HG02973 (cell line): ENCODE measurements at regions not wholly inside any gene's neighbourhood (a gene's known extent, or its start where the extent isn't known, plus 50 kb on each side); places are given as distances from the start of the nearest gene placed in this dataset.

Source experiments
- ATAC-seq: cut with Tn5 transposase; IDR thresholded peaks from one replicate; pipeline ENCODE4 v1.9.1; 2021; ENCODE audit warnings: moderate library complexity; ENCODE audit not compliant: unreplicated experiment

DNA sequence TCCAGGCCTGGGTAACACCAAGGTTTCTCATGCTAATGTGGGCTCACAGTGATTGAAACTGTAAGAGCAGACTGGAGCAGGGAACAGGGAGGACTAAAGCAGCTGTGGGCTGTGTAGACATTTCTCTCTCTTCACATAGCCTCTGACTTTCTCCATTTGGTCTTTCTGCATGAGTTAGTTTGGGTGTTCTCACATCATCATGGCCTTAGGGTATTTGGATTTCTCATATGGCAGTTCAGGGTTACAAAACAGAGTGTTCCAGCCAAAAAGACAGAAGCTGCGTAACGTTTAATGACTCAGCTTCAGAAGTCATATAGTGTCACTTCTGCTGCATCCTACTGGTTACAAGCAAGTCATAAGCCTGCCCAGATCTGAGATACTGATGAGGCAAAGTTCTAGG is 52.0 kb upstream of the OSBPL8 start:
- no peak for ATAC-seq

DNA sequence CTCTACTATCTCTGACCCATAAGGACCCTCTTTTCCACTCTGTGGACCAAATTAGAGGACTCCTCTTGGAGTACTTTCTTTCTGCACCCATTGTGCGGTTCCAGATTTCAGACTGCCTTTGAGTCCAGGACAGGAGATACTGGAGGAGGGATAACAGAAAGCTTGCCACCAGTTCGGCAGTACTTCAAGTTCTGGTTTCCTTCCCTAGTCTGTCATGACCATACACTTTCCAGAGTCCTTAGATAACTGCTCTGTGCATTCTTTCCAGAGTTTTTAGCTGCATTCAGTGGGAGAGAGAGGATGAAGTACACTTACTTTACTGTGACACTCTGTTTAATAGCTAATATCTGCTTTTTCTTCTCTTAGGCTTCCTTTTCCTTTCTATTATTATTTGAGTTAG is 54.8 kb upstream of the OSBPL8 start:
- no peak for ATAC-seq

DNA sequence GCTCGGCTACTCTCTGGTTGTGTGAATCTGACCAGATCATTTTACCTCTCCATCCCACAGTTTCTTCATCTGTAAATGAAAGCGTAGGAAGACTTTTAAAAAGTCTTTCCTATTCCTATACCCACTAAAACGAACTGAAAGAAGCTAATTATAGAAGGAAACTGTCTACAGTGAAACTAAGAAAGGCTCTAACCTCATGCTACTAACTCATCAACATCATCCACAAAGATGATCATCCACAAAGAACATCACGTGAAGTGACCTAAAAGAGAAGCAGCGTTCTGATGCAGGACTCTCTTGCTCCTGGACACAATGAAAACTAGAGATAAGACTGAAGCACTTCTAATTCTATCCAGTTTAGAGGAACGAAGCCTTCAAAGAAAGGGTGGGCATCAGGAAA is 58.5 kb upstream of the OSBPL8 start:
- no peak for ATAC-seq

DNA sequence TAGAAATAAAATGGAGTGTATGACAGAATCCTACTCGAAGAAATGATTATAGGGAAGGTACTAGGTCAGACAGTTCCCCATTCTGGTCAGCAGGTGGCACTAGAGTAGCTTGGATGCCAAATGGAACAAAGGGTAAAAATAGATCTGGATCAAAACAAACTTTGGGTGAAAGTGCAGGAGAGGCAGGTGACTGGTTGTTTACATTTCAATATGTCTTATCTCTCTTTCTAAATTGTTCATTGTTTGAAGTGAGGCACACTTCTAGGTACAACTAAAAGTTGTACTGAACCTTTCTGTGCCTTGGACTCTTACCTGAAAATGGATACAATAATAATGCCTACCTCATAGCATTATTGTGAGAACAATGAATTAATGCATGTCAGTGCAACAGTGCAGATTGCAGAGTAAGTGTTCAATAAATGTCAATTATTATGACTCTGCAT is 62.0 kb upstream of the OSBPL8 start:
- peak; percentile 82 for ATAC-seq

DNA sequence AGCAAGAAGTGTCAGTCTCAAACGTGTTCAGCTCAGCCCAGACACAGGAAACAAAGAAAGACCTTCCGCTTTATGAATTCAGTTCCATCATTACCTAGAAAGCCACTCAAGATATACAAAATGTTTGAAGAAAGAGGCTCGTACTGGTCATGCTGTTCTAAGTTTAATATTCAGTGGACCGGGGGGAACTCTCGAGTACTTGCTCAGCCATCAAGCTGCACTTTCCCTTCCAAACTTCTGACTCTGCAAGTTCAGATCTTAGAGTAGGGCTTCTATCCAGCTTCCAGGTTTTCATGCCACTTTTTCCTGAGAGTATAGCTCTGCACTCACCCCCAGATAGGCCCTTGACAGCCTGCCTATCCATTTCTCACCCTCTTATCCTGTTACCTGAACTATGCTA is 62.8 kb upstream of the OSBPL8 start:
- ATAC-seq: no peak

DNA sequence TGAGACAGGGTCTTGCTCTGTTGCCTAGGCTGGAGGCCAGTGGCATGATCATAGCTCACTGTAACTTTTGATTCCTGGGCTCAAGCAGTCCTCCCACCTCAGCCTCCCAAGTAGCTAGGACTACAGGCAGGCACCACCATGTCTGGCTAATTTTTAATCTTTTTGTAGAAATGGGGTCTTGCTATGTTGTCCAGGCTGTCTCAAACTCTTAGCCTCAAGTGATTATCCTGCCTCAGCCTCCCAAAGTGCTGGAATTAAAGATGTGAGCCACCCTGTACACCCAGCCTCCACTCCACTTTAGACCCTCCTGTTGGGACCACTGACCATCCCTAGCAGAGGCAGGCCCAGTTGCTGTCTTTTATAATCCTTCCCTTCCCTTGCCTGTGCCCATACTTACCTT is 63.3 kb upstream of the OSBPL8 start:
- no peak for ATAC-seq

DNA sequence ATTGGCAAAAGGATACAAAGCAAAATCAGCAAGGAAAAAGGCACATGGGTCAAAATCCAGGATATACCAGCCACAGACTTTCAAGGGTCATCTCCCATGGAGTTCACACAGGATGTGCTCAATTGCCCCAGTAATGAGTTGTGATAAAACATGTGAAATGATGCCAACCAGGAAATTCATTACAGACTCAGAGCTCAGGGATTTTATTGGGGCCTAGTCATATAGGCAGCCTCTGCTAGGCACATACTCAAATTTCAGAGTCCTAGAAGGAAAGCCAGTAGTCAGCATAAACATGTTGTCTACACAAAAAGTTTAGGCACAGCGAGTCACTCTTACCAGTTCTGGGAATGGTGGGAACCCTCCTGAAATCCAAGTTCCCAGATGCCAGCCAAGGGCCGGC is 64.4 kb upstream of the OSBPL8 start:
- no peak for ATAC-seq

DNA sequence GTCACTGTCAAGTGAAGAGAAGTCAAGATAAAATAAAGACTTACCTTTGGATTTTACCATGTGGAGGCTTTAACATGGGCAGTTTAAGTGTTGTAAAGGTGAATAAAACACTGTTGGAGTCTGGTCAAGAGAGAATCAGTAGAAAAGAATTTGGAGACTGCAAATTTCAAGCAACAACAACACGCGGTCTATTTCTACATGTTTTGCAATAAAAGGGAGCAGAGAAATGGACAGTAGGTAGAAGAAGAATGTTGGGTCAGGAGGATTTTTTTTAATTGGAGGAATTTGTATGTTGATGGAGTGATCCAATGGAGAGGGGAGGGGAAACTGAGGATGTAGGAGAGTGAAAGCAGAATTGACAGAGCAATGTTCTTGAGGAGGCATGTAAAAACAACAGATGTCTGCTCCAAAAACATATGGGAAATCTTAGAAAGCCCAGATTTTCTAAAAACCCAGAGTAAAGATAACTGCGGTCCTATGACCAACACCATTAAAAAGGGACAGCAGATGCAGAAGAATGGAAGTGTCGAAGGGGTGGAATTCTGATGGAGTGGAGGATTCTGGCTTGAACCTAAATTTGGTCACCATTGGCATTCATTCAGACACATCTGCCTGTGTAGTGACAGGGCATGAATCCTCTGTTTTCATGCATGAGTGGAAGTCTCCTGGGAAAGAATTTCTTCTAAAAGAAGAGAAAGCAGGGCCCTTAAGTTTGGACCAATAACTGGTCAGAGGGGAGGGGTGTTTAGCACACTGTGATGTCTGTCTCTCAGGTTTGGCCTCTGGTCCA is 68.0 kb upstream of the OSBPL8 start:
- ATAC-seq: no peak

DNA sequence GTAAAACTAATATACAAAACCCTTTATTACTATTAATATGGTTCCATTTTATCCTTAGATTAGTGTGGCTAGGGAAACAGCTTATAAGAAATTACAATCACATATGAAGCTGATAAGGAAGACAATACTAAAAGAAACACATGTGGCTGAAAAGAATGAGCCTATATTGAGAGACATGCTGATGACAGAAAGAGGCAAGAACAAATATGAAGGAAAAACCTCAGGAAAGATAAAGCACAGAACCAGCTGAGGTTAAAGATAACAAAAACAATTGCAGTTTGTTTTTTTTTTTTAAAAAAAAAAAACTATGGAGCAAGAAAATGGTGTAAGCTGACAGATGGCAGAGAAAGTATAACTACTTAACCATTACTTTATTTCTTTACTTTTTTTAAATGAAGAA is 69.2 kb upstream of the OSBPL8 start:
- ATAC-seq: no peak

DNA sequence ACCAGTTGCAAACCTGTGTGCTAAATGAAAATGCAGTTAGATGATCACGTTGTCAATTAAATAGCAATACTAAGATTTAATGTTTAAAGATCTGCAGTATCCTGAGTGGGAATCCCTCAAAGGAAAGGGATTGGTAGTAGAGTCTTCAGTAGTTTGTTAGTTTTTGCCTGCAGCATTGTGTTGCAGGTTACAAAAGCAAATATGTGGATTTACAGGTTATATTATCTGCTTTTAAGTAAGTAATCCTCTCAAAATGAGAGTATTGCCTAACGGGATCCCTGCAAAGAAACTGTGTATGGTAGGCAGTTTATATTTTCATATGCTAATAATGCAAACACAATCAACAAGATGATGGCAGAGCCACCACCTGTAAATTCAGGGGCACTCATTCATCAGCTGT is 72.2 kb upstream of the OSBPL8 start:
- ATAC-seq: no peak

DNA sequence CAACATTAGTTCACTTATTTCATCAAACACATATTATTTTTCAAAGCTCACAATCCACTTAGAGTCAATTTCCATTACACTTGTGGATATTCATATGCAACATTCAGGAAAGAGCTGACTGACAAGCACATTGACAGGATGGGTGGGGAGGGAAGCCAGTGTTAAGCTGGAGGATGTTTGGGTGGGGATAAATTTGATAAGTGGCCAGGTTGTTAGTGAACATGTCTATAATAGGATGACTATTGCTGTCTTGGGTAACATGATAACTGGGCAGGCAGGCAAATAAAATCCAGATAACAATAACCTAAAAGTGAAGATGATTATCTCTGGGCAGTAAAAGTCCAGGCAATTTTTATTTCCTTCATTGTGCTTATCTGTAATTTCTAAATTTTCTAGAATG is 73.8 kb upstream of the OSBPL8 start:
- no peak for ATAC-seq

DNA sequence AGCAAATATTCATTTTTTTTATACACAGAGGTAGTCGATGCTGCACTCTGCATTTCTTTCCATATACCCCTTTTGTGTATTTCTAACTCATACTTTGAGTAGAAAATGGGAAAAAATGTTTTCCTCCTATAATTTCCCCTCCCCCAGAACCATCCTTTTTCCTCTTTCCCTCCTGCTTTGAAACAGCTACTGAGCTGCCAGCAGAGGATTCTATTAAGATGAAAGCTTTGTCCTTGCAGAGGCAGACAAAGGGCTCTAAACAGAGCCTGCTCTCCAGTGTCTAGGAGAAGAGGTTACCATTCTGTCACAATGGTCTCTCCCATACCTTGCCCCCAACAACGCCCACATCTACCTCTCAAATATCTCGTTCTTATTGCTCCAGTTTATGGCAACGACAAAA is 74.6 kb upstream of the OSBPL8 start:
- ATAC-seq: no peak

DNA sequence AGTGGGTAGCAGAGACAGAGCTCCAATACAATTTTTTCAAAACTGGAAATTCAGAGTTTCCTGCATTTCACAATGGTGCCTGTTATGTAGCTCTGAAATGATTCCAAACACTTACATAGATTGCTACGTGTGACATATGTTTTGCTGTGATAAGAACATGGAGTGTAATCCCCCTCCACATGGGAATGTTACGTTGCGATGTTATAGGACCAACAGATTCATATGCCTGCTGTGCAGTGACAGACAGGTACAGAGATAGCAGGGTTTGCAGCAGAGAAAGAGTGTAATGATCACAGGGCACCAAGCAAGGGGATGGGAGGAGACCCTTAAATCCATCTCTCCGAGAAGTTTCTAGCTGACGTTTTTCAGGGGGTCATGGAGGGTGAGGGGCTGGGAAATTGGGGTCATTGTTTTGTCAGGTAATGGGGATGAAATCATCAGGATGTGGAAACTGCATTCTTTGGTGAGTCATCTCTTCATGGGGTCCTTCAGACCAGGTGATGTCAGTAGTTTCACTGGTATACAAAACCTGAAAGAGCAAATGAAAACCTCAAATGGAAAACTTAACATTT is 76.6 kb upstream of the OSBPL8 start:
- no peak for ATAC-seq

DNA sequence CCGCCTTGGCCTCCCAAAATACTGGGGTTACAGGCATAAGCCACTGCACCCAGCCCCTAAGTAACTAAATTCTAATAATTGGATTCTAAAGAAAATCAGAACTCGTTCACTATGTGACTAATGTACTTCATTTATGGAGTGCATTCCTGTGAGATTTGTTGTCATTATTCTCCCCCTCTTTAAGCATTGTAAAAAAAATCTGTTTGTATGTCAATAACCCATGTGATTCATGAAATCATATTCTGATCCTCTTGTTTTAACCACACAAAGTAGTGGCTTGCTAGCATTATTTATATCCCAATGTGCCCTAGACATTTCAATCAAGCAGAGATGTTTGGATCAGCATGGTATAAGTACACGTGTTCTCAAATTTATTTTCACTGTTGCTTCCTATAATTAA is 78.2 kb upstream of the OSBPL8 start:
- no peak for ATAC-seq

DNA sequence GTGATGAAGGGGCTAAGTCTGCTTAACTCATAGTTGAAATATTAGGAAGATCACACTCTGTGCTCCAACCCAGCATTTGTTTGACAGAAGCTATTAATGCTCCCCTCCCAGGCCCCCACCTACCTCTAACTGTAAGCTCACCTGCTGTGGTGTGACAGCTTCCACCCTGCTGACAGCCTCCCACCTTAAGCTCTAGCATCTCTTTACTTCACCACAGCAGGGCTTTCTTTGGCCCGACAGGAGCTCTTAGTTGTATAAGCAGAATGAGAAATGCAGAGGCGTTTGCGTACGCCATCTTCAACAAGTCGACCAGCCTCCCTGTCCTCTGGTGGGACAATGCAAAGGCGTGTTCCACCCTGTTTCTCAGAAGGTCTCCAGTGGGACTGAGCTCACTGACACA is 80.1 kb upstream of the OSBPL8 start:
- ATAC-seq: no peak

DNA sequence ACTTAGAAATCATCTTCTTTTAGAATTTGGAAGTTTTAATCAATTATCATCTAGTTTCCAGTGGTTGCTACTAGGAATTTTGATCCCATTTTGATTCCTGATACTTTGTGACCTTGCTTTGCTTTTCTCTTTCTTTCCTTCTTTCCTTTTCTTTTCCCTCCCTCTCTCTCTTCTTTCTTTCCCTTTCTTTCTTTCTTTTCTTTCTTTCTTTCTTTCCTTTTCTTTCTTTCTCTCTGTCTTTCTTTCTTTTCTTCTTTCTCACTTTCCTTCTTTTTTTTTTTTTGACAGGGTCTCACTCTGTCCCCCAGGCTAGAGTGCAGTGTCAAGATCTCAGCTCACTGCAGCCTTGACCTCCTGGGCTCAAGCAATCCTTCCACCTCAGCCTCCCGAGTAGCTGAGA is 81.5 kb upstream of the OSBPL8 start:
- no peak for ATAC-seq

DNA sequence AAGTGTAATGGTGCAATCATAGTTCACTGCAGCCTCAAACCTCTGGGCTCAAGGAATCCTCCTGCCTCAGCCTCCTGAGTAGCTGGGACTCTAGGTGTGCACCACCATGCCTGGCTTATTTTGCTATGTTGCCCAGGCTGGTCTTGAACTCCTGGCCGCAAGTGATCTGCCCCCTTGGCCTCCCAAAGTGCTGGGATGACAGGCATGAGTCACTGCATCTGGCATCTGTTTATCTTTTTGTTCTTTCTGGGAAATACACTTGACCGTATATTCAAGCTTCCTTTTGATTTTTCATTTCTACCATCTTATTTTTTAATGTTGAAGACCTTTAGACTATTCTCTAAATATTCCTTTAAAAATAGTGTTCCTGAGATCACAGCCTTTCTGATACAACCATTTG is 82.4 kb upstream of the OSBPL8 start:
- ATAC-seq: no peak

DNA sequence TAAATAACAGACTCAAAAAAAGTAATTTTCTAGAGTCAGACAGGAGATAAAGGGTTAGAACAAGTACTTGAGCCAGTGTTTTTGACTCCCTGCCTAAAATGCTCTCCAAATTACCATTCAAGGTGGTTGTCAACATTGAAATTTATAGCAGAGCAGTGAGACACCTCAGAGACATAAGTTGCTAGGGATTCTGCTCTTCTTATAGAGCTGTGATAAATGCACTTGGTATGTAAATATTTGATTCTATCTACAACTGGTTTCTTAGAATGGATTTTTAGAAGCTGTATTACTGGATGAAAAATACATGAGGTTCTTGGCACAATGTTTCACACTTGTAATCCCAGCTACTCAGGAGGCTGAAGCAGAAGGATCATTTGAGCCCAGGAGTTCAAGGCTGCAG is 83.9 kb upstream of the OSBPL8 start:
- no peak for ATAC-seq

DNA sequence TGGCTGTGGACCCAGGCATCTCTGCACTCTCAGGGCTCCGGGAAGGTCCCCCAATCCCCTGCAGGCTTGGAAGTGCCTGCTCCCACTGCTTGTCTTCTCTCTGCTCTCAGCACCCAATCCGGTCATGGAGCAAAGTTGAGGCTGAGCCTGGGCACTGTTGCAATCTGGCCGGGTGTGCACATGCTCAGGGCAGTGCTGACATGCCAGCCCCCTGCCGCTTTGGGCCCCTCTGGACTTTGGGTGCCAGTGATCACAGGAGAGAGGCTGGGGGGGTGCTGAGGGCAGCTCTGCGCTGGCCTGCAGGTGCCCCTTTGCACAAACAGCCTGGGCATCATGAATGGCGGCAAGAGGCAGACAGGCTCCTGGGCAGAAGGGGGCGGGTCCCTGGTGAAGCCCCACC is 85.4 kb upstream of the OSBPL8 start:
- no peak for ATAC-seq

DNA sequence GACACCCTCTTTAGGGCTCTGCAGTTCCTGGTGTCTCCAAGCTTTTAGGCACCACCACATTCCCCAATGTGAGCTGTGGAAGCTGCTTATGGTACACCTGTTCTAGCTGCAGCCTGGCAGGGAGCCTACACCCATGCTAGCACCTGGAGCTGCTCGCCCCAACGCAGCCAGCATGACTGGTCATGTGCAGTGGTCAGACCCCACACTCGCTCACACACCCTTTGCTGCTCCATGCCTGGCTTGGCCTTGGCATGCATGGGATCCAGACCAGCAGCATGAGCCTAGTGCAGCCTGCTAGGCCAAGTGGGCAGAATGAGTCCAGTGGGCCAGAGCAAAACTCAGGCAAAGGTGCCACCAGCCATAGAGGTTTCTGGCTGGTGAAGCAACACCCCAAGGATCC is 86.4 kb upstream of the OSBPL8 start:
- no peak for ATAC-seq

DNA sequence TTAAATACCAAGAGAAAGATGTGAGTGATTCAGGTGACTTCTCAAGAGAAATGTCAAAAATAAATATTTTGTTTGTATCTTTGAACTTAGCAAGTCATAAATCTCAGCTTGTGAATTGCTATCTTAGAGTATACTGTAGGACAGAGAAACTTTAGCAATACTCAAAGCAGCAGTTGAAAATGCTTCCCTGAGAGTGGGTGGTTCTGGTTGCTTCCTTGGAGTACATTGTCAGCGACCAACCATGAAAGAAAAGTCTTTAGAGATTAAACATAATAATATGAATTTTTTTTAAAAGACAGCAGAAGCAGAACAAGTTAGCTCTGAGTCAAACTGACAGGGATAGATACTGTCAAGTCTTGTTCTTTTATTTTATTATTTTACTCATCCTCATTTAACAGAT is 86.8 kb upstream of the OSBPL8 start:
- no peak for ATAC-seq

DNA sequence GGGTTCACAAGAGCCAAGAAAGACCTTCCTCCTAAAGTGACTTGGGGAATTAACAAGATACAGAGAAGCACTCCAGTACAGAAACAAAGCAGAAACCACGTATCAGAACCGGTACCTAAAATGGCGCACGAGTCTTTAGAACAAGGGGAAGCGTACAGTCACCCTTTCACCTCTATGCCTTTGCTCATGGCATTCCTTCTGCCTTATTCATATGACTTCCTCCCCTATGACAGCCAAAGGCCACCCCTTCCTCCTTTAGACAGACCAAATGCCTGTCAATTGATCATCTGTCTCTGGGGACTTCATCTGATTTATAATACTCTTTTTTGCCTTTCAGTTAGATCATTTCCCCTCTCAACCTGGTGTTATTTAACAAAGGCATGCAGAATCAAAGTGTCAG is 89.5 kb upstream of the OSBPL8 start:
- no peak for ATAC-seq

DNA sequence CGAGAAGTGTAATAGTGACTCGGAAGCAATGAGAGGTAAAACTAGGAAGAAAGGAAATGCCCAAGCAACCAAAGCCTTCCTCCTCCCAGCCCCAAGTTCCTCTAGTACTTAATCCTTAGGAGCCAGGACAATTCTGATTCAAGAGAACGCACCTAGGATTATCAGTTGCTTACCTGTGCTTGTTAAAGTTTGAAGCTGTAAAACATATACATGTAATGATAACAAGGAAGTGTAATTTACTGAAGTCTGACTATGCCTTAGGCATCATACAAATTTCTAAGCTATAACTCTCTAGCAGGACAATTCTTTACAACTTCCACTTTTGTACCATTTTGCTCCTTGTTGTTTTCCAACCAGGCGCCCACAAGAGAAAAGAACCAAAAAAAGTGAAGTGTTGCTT is 92.8 kb upstream of the OSBPL8 start:
- no peak for ATAC-seq
